Prostate gland (tissue), 2 donors: ENCODE measurements at regions not wholly inside any gene's neighbourhood (a gene's known extent, or its start where the extent isn't known, plus 50 kb on each side); places are given as distances from the start of the nearest gene placed in this dataset.

Experiments
- CTCF ChIP-seq, 4 experiments: fragments of 200-600 bp in 2 of 4; fragments of 450-650 bp in 2 of 4; sonication (generic) in 2 of 4; IDR thresholded peaks; 1 replicate in 3 of 4; 2 replicates in 1 of 4; pipeline ENCODE4 v1.5.1; 2016 to 2019; ENCODE audit warnings: antibody characterized with exemption in 4 of 4, mild to moderate bottlenecking in 2 of 4, moderate library complexity in 2 of 4
- POLR2A ChIP-seq: fragments of 450-650 bp; IDR thresholded peaks from one replicate; pipeline ENCODE4 v1.6.1; 2016; ENCODE audit warnings: antibody characterized with exemption, mild to moderate bottlenecking

- TF ChIP-seq CTCF (IDR thresholded peaks at IDR 0.05) (no peak), POLR2A (no peak)
These were observed 595.9 kb downstream of the BCOR start for GRCh38 chrX:39501822-39502221.
